ENCODE measurements at regions not wholly inside any gene's neighbourhood (a gene's known extent, or its start where the extent isn't known, plus 50 kb on each side); places are given as distances from the start of the nearest gene placed in this dataset.

DNA sequence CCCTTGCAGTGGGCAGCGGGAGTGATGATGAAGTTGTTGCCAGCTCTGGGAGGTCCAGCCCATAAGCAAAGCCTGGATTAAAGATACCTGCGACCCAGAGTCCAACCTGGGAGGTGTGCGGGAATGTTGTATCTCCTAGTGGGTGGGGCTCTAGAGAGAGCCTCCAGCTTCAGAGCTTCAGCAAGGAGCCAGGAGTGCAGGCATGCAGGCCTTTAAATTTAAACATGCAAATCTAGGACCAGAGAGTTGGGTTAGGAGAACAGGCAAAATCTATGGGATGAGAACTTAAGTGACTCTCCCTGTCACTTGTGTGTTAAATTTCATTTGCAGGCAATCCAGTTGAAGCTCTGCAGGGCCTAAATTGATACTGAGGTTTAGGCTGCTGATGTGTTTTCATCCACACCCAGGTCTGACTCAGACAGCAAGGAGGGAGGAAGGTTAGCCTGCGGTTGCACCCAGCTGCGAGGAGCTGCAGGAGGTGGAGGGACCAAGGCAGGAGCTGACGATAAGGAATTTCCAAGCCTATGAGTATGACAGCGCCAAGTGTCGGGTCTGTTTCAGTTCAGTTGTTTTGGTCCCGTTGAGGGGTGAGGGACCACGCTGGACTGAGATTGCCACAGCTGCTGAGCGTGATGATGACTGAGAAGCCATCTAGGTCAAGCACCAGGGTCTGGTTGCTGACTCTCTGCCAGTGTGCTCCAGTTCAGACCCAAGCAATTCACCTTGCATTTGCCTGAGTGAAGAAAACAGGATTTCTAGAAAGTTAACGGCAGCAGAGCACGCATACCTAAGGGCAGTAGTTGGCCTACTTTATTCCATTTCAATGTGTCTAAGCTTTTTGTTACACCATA, 243.0 kb downstream of the ICE1 start:
- Mint-ChIP-seq H3K9me3 (no peaks in the 10 kb centered on the region), H3K27me3 (peaks cover 13% of the 10 kb centered on the region), H3K36me3 (no peaks in the 10 kb centered on the region), H3K4me1 (no peaks in the 10 kb centered on the region), H3K4me3 (no peak overlapping the region), H3K27ac (no peak overlapping the region)

GRCh38 chr5:5658889-5659465, 236.5 kb downstream of the ICE1 start:
- Mint-ChIP-seq H3K27ac (no peak overlapping the region), H3K9me3 (peaks cover 4% of the 10 kb centered on the region), H3K27me3 (peaks cover 17% of the 10 kb centered on the region), H3K4me1 (no peaks in the 10 kb centered on the region), H3K4me3 (no peak overlapping the region), H3K36me3 (no peaks in the 10 kb centered on the region)

DNA sequence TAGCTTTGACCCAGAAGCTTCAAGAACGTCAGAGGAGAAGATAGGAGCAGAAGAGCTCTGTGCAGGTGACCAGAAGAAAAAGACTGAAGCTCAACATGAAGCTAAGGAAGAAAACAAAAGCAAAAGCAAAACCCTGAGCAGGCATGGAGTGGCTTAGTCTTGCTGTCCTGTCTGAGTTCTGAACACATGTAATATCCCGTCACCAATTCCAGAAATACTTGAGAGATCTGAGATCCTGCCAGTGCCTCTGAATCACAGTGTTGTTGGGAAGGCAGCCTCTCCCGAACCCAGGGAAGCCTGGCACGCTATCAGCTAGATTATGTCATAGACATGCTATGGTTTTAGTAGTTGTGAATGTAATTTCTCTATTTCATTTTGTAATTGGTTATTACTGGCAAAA, 235.7 kb downstream of the ICE1 start:
- Mint-ChIP-seq H3K27ac (no peak overlapping the region), H3K4me3 (no peak overlapping the region), H3K4me1 (no peaks in the 10 kb centered on the region), H3K9me3 (peaks cover 4% of the 10 kb centered on the region), H3K27me3 (peaks cover 14% of the 10 kb centered on the region), H3K36me3 (no peaks in the 10 kb centered on the region)

DNA sequence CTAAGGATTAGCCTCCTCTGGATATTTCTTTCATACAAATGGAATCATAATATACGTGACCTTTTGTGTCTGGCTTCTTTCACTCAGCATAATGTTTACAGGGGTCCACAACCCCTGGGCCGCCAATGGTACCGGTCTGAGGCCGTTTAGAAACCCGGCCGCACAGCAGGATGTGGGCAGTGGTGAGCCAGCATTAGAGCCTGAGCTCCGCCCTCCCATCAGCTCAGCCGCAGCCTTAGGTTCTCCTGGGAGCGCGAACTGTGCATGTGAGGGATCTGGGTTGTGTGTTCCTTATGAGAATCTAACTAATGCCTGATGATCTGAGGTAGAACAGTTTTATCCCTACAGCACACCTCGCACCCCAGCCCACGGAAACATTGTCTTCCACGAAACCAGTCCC, 229.7 kb downstream of the ICE1 start:
- Mint-ChIP-seq H3K27ac (no peak overlapping the region), H3K36me3 (no peaks in the 10 kb centered on the region), H3K9me3 (peaks cover 4% of the 10 kb centered on the region), H3K4me1 (no peaks in the 10 kb centered on the region), H3K27me3 (peaks cover 5% of the 10 kb centered on the region), H3K4me3 (no peak overlapping the region)

GRCh38 chr5:5650949-5651348, 228.5 kb downstream of the ICE1 start:
- Mint-ChIP-seq H3K9me3 (peaks cover 3% of the 10 kb centered on the region), H3K36me3 (no peaks in the 10 kb centered on the region), H3K27ac (no peak overlapping the region)

GRCh38 chr5:5650242-5650641, 227.8 kb downstream of the ICE1 start:
- Mint-ChIP-seq H3K36me3 (no peaks in the 10 kb centered on the region), H3K9me3 (no peaks in the 10 kb centered on the region), H3K4me3 (no peak overlapping the region), H3K27me3 (peaks cover 1% of the 10 kb centered on the region), H3K4me1 (no peaks in the 10 kb centered on the region), H3K27ac (no peak overlapping the region)

More at GRCh38 chr5:5650949-5651348, 228.5 kb downstream of the ICE1 start:
- Mint-ChIP-seq H3K4me1 (no peaks in the 10 kb centered on the region), H3K4me3 (no peak overlapping the region), H3K27me3 (peaks cover 3% of the 10 kb centered on the region)

- peaks cover 1% of the 10 kb centered on the region for H3K27me3 Mint-ChIP-seq
- no peak overlapping the region for H3K4me3 Mint-ChIP-seq
- no peaks in the 10 kb centered on the region for H3K36me3 Mint-ChIP-seq
- H3K4me1 Mint-ChIP-seq, result no peaks in the 10 kb centered on the region
- H3K9me3 Mint-ChIP-seq, result no peaks in the 10 kb centered on the region
- no peak overlapping the region for H3K27ac Mint-ChIP-seq
These were observed 227.2 kb downstream of the ICE1 start for GRCh38 chr5:5649641-5650040.

DNA sequence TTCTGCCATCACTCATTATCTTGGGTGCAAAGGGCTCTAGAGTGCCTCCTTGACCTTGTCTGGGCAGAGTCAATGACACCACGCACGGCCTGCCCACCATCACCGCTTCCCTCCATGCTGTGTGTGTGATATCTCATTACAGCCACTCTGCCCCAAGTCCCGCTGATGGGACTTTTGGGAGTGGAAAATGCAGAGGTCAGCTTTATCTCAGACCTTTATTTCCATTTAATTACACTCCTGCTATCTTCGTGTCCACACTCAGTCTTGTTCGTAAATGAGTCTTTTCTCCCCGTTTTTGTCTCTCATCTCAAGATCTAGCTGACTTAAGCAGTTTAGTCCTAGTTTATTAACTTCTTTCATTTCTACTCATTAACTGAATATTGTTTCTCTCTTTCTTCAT, 226.2 kb downstream of the ICE1 start:
- Mint-ChIP-seq H3K9me3 (no peaks in the 10 kb centered on the region), H3K4me3 (no peak overlapping the region), H3K4me1 (no peaks in the 10 kb centered on the region), H3K27ac (no peak overlapping the region), H3K36me3 (no peaks in the 10 kb centered on the region), H3K27me3 (no peaks in the 10 kb centered on the region)

DNA sequence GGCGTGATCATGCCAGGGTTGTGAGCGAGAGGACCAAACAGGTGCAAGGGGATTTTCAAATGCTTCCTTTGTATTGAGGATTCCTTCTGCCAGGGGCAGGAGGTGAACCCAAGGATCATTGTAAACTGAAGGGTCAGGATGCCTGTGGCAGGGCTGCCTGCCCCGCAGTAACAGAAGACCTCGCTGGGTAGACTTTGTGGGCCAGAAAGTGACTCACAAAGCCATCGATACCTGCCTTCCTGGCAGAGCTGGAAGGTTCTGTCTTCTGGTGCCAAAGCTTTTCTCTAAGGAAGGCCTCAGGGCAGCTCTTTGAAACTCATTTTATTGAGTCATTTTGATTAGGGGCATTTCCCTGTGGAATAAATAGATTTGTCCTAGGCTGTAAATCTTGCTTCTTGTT, 223.4 kb downstream of the ICE1 start:
- H3K4me3 Mint-ChIP-seq, result no peak overlapping the region
- no peak overlapping the region for H3K27ac Mint-ChIP-seq
- H3K36me3 Mint-ChIP-seq, result no peaks in the 10 kb centered on the region
- no peaks in the 10 kb centered on the region for H3K9me3 Mint-ChIP-seq
- no peaks in the 10 kb centered on the region for H3K4me1 Mint-ChIP-seq
- no peaks in the 10 kb centered on the region for H3K27me3 Mint-ChIP-seq

- Mint-ChIP-seq H3K4me3 (no peak overlapping the region), H3K9me3 (no peaks in the 10 kb centered on the region), H3K27me3 (no peaks in the 10 kb centered on the region), H3K27ac (no peak overlapping the region), H3K36me3 (no peaks in the 10 kb centered on the region), H3K4me1 (no peaks in the 10 kb centered on the region)
These were observed 222.7 kb downstream of the ICE1 start for GRCh38 chr5:5645198-5645597.

DNA sequence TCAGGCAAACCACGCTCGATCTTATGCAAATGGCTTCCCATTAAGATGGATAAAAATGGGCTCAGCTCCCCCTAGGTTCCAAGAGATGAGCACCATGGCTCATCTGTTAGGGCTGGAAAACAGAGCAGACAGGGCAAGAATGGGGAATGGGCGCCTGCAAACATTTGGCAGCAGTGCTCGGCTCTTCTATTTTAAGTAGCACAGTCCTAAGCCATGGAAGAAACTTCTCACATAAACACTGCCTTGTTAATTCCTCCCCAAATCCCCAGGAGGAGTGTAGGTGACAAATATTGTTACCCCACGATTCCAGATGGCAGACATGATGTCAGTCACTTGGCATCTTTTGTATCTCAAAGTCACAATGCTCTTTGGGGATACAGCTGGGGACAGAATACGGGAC, 221.8 kb downstream of the ICE1 start:
- Mint-ChIP-seq H3K27me3 (peaks cover 5% of the 10 kb centered on the region), H3K36me3 (no peaks in the 10 kb centered on the region), H3K4me1 (no peaks in the 10 kb centered on the region), H3K27ac (no peak overlapping the region), H3K9me3 (no peaks in the 10 kb centered on the region), H3K4me3 (no peak overlapping the region)

DNA sequence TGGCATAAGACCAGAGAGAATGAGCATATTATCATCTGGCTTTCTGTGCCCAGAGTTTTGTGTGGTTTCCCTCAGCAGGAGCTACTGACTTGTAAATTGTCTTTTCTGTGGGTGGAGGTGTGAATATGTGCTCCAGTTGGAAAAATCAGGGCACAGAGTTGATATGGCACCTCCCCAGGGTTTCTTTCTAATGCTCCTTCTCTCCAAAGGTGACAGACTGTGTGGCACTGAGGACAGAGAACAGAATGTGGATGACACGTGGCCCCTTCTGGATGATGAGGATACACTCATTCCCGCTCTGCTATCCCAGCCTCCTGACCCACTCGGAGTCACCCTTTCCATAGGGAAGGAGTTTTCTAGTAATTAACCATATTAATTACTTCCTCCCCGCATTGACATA, 221.0 kb downstream of the ICE1 start:
- no peaks in the 10 kb centered on the region for H3K9me3 Mint-ChIP-seq

GRCh38 chr5:5638211-5638610, 215.7 kb downstream of the ICE1 start:
- Mint-ChIP-seq H3K9me3 (no peaks in the 10 kb centered on the region), H3K27ac (no peak overlapping the region), H3K4me1 (no peaks in the 10 kb centered on the region)

More for the DNA sequence above, 221.0 kb downstream of the ICE1 start:
- no peaks in the 10 kb centered on the region for H3K4me1 Mint-ChIP-seq
- H3K27ac Mint-ChIP-seq, result no peak overlapping the region
- H3K27me3 Mint-ChIP-seq, result peaks cover 8% of the 10 kb centered on the region
- no peaks in the 10 kb centered on the region for H3K36me3 Mint-ChIP-seq
- H3K4me3 Mint-ChIP-seq, result no peak overlapping the region

DNA sequence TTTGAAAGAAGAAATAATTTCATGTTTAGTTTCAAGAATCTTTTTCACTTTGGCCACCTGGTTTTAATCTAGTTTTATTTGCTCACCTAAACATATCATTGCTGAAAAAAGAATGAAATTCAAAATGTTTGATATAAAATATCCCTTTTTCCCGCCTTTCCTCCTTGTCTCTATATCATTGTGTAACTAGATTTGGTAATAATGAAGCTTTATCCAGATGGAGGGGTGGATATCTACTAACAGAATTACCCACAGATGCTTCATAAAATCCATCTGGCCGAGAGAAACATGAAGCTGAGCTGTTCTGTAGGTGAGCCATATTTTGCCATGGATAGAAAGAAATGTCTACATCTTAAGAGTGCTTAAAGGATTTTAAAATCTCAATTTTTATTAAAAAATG, 214.7 kb downstream of the ICE1 start:
- no peaks in the 10 kb centered on the region for H3K4me1 Mint-ChIP-seq
- no peaks in the 10 kb centered on the region for H3K36me3 Mint-ChIP-seq
- H3K4me3 Mint-ChIP-seq, result no peak overlapping the region
- H3K9me3 Mint-ChIP-seq, result no peaks in the 10 kb centered on the region
- no peak overlapping the region for H3K27ac Mint-ChIP-seq
- H3K27me3 Mint-ChIP-seq, result peaks cover 17% of the 10 kb centered on the region

More at GRCh38 chr5:5638211-5638610, 215.7 kb downstream of the ICE1 start:
- H3K36me3 Mint-ChIP-seq, result no peaks in the 10 kb centered on the region
- no peak overlapping the region for H3K4me3 Mint-ChIP-seq
- peaks cover 17% of the 10 kb centered on the region for H3K27me3 Mint-ChIP-seq

GRCh38 chr5:5634817-5635216, 212.3 kb downstream of the ICE1 start:
- H3K27ac Mint-ChIP-seq, result no peak overlapping the region
- H3K4me1 Mint-ChIP-seq, result no peaks in the 10 kb centered on the region
- H3K27me3 Mint-ChIP-seq, result peaks cover 15% of the 10 kb centered on the region
- H3K36me3 Mint-ChIP-seq, result no peaks in the 10 kb centered on the region
- no peak overlapping the region for H3K4me3 Mint-ChIP-seq
- H3K9me3 Mint-ChIP-seq, result no peaks in the 10 kb centered on the region

DNA sequence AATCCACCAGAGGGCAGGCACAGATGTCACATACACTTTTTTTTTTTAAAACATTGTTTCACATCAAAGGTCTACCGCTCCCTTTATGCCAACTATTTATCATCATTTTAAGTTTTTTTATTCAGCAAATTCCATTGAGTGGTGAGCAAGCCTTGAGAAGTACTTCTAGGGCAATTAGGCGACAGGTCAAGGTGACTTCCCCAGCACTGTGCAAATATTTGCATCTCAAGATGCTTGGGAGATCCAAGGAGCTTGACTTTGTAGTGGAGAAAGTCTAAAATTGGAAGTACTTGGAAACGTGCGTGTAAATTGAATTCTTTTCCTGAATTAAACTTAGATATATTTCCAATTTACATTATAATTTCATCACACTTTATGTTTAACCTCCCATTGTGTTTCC, 211.1 kb downstream of the ICE1 start:
- Mint-ChIP-seq H3K4me1 (no peaks in the 10 kb centered on the region), H3K4me3 (no peak overlapping the region), H3K27ac (no peak overlapping the region), H3K27me3 (peaks cover 8% of the 10 kb centered on the region), H3K36me3 (no peaks in the 10 kb centered on the region), H3K9me3 (no peaks in the 10 kb centered on the region)
